ENCODE measurements at regions not wholly inside any gene's neighbourhood (a gene's known extent, or its start where the extent isn't known, plus 50 kb on each side); places are given as distances from the start of the nearest gene placed in this dataset.

GRCh38 chr2:240294514-240294913 lies 140.9 kb upstream of the GPC1 start:
- intact Hi-C loops (cut with micrococcal nuclease): no loop called here

GRCh38 chr2:240295256-240296103 lies 140.0 kb upstream of the GPC1 start:
- no peak for DNase-seq
- no peak for TF ChIP-seq CTCF (IDR thresholded peaks at IDR 0.05)
- Histone ChIP-seq H3K9me3 (replicated peaks in 1 of 2; ENCODE audit: control insufficient read depth in 1 of 2, insufficient read depth in 1 of 2, low read length in 2 of 2) (no peaks in the 10 kb centered on the region), H3K27me3 (ENCODE audit: control insufficient read depth in 2 of 2, insufficient read depth in 2 of 2, low read length in 2 of 2) (no peaks in the 10 kb centered on the region), H3K4me3 (replicated peaks in 1 of 3; ENCODE audit: low read depth in 2 of 3, low read length in 3 of 3) (no peak overlapping the region), H3K36me3 (replicated peaks in 1 of 2; ENCODE audit: control insufficient read depth in 1 of 2, insufficient read depth in 2 of 2, low read length in 2 of 2) (no peaks in the 10 kb centered on the region), H2AFZ (ENCODE audit: insufficient read depth, low read depth, low read length, poor library complexity, severe bottlenecking) (no peak overlapping the region), H3K79me2 (ENCODE audit: insufficient read depth, low read length) (no peaks in the 10 kb centered on the region), H3K27ac (ENCODE audit: low read depth in 1 of 2, low read length in 2 of 2) (no peak overlapping the region), H3K9ac (ENCODE audit: insufficient read depth, low read length, poor library complexity, severe bottlenecking) (no peak overlapping the region), H3K4me1 (ENCODE audit: control insufficient read depth in 1 of 2, insufficient read depth in 2 of 2, low read length in 2 of 2) (no peaks in the 10 kb centered on the region), H3K4me2 (replicated peaks; ENCODE audit: extremely low read depth, low read length, poor library complexity, severe bottlenecking) (no peak overlapping the region), H4K20me1 (ENCODE audit: insufficient read depth, low read length) (no peaks in the 10 kb centered on the region)
- no peaks in the 10 kb centered on the region for H3K9me3 Mint-ChIP-seq
- 90% methylated on average over 14 of the region's 24 CpGs for WGBS (ENCODE audit: insufficient coverage)
- H3K27me3 Mint-ChIP-seq (ENCODE audit: low read depth in 3 of 3): peaks cover 3% of the 10 kb centered on the region in 3 donors
- H3K4me1 Mint-ChIP-seq: no peaks in the 10 kb centered on the region
- no peak overlapping the region for H3K4me3 Mint-ChIP-seq
- H3K36me3 Mint-ChIP-seq: no peaks in the 10 kb centered on the region
- no peak overlapping the region for H3K27ac Mint-ChIP-seq
- intact Hi-C loops (cut with micrococcal nuclease): no loop called here

More at GRCh38 chr2:240294514-240294913, 140.9 kb upstream of the GPC1 start:
- no peak for DNase-seq
- Histone ChIP-seq H4K20me1 (ENCODE audit: insufficient read depth, low read length) (no peaks in the 10 kb centered on the region), H3K27ac (ENCODE audit: low read depth in 1 of 2, low read length in 2 of 2) (no peak overlapping the region), H3K4me2 (replicated peaks; ENCODE audit: extremely low read depth, low read length, poor library complexity, severe bottlenecking) (no peak overlapping the region), H3K79me2 (ENCODE audit: insufficient read depth, low read length) (no peaks in the 10 kb centered on the region), H3K9me3 (replicated peaks in 1 of 2; ENCODE audit: control insufficient read depth in 1 of 2, insufficient read depth in 1 of 2, low read length in 2 of 2) (no peaks in the 10 kb centered on the region), H3K4me1 (ENCODE audit: control insufficient read depth in 1 of 2, insufficient read depth in 2 of 2, low read length in 2 of 2) (no peaks in the 10 kb centered on the region), H3K27me3 (ENCODE audit: control insufficient read depth in 2 of 2, insufficient read depth in 2 of 2, low read length in 2 of 2) (no peaks in the 10 kb centered on the region), H3K4me3 (replicated peaks in 1 of 3; ENCODE audit: low read depth in 2 of 3, low read length in 3 of 3) (no peak overlapping the region), H3K36me3 (replicated peaks in 1 of 2; ENCODE audit: control insufficient read depth in 1 of 2, insufficient read depth in 2 of 2, low read length in 2 of 2) (no peaks in the 10 kb centered on the region), H2AFZ (ENCODE audit: insufficient read depth, low read depth, low read length, poor library complexity, severe bottlenecking) (no peak overlapping the region), H3K9ac (ENCODE audit: insufficient read depth, low read length, poor library complexity, severe bottlenecking) (no peak overlapping the region)
- H3K4me1 Mint-ChIP-seq: no peaks in the 10 kb centered on the region
- peaks cover 1 to 3% (median 3%) of the 10 kb centered on the region in 3 donors for H3K27me3 Mint-ChIP-seq (ENCODE audit: low read depth in 3 of 3)
- H3K36me3 Mint-ChIP-seq: no peaks in the 10 kb centered on the region
- H3K4me3 Mint-ChIP-seq: no peak overlapping the region
- TF ChIP-seq CTCF (IDR thresholded peaks at IDR 0.05): no peak
- H3K27ac Mint-ChIP-seq: peak overlapping the region in 1 of 7 donors; percentile 17
- WGBS (ENCODE audit: insufficient coverage): 82% methylated on average over 2 of the region's 5 CpGs
- H3K9me3 Mint-ChIP-seq: no peaks in the 10 kb centered on the region

Data from CD14-positive monocyte (primary cell).